H1 (cell line): ENCODE measurements at regions not wholly inside any gene's neighbourhood (a gene's known extent, or its start where the extent isn't known, plus 50 kb on each side); places are given as distances from the start of the nearest gene placed in this dataset.

ENCODE experiments used
- CTCF ChIA-PET: fragments of 300-600 bp; sonication (Branson Sonifier 250); formaldehyde crosslinking; loops from one replicate; lab custom pipeline; 2021; ENCODE audit not compliant: partially characterized antibody; lab: Charles Lee
- POLR2A ChIA-PET: fragments of 300-600 bp; sonication (Branson Sonifier 250); formaldehyde crosslinking; loops from one replicate; lab custom pipeline; 2021; ENCODE audit warnings: inconsistent platforms; ENCODE audit not compliant: partially characterized antibody; lab: Charles Lee
- DNase-seq, 2 experiments: peaks; one replicate each; pipeline versions ENCODE4 v3.0.0 to v3.0.0-alpha.2; 2010 to 2022; ENCODE audit warnings: low spot score in 2 of 2, low read depth in 1 of 2, mixed read lengths in 1 of 2
- FAIRE-seq: peaks from 2 replicates; lab custom pipeline; 2011; peaks lifted over from hg19 to GRCh38; lab: Jason Lieb, UNC
- H2AFZ ChIP-seq: 2 replicates; pipeline ENCODE4 v1.8.1; 2012; ENCODE audit warnings: low read length, inconsistent platforms
- H2AK5ac ChIP-seq: 2 replicates; pipeline ENCODE4 v1.6.1; 2013; ENCODE audit warnings: low read depth, low read length
- H2BK120ac ChIP-seq: replicated peaks from 2 replicates; pipeline ENCODE3; 2013; ENCODE audit warnings: low read depth, low read length, inconsistent platforms
- H2BK12ac ChIP-seq: 2 replicates; pipeline ENCODE4 v1.6.1; 2013; ENCODE audit warnings: low read depth, low read length
- H2BK15ac ChIP-seq: 2 replicates; pipeline ENCODE4 v1.6.1; 2013; ENCODE audit warnings: low read length
- H2BK20ac ChIP-seq: 2 replicates; pipeline ENCODE4 v1.6.1; 2013; ENCODE audit warnings: low read length
- H2BK5ac ChIP-seq: 2 replicates; pipeline ENCODE4 v1.6.1; 2013; ENCODE audit warnings: low read depth, low read length
- H3K14ac ChIP-seq: 2 replicates; pipeline ENCODE4 v1.6.1; 2013; ENCODE audit warnings: inconsistent platforms; ENCODE audit not compliant: insufficient read length
- H3K18ac ChIP-seq: 2 replicates; pipeline ENCODE4 v1.6.1; 2013; ENCODE audit warnings: low read length; ENCODE audit errors: extremely low read depth
- H3K23ac ChIP-seq: 2 replicates; pipeline ENCODE4 v1.6.1; 2013; ENCODE audit warnings: inconsistent platforms; ENCODE audit not compliant: insufficient read length
- H3K23me2 ChIP-seq: 2 replicates; pipeline ENCODE4 v1.6.1; 2013; ENCODE audit warnings: low read depth, low read length
- H3K27ac ChIP-seq: 2 replicates; pipeline ENCODE4 v1.6.1; 2011; ENCODE audit warnings: low read depth, low read length, inconsistent platforms
- H3K27me3 ChIP-seq, 4 experiments: replicated peaks in 1 of 4; 1 replicate in 1 of 4; 2 replicates in 3 of 4; pipeline versions ENCODE4 v1.6.1 to v1.8.1; 2011 to 2013; ENCODE audit warnings: low read length in 3 of 4, mild to moderate bottlenecking in 3 of 4, inconsistent platforms in 2 of 4, mixed read lengths in 2 of 4, moderate library complexity in 1 of 4; ENCODE audit not compliant: control insufficient read depth in 3 of 4, insufficient read depth in 3 of 4; ENCODE audit errors: extremely low read depth in 1 of 4
- H3K36me3 ChIP-seq, 4 experiments: 2 replicates each; pipeline versions ENCODE4 v1.6.1 to v1.8.1; 2011 to 2013; ENCODE audit warnings: mild to moderate bottlenecking in 4 of 4, low read length in 3 of 4, moderate library complexity in 2 of 4, control low read depth in 1 of 4, inconsistent platforms in 1 of 4; ENCODE audit not compliant: insufficient read depth in 4 of 4, control insufficient read depth in 2 of 4
- H3K4ac ChIP-seq: replicated peaks from 2 replicates; pipeline ENCODE3; 2013; ENCODE audit warnings: low read length, low read depth, mixed read lengths, inconsistent platforms; ENCODE audit not compliant: insufficient read length
- H3K4me1 ChIP-seq, 4 experiments: replicated peaks in 1 of 4; 1 replicate in 1 of 4; 2 replicates in 3 of 4; pipeline versions ENCODE4 v1.6.1 to v1.8.1; 2011 to 2013; ENCODE audit warnings: low read length in 3 of 4, inconsistent platforms in 2 of 4, mixed read lengths in 1 of 4; ENCODE audit not compliant: insufficient read depth in 4 of 4, control insufficient read depth in 3 of 4
- H3K4me2 ChIP-seq, 2 experiments: 2 replicates each; pipeline versions ENCODE4 v1.6.1 to v1.8.1; 2011 to 2013; ENCODE audit warnings: low read depth in 2 of 2, low read length in 2 of 2, control low read depth in 1 of 2, inconsistent platforms in 1 of 2, mild to moderate bottlenecking in 1 of 2; ENCODE audit not compliant: insufficient read depth in 1 of 2
- H3K4me3 ChIP-seq, 4 experiments: fragments of 200-600, 300-600 bp in 1 of 4; sonication (generic), shearing (Covaris generic), sonication (Bioruptor Twin) in 1 of 4; 2 replicates each; pipeline versions ENCODE4 v1.5.1 to v1.8.1; 2011 to 2016; ENCODE audit warnings: low read length in 4 of 4, low read depth in 3 of 4, control low read depth in 2 of 4, inconsistent platforms in 2 of 4, mild to moderate bottlenecking in 2 of 4, mixed read lengths in 1 of 4, moderate library complexity in 1 of 4; ENCODE audit not compliant: insufficient read depth in 2 of 4; ENCODE audit errors: extremely low read depth in 1 of 4
- H3K56ac ChIP-seq: replicated peaks from 2 replicates; pipeline ENCODE3; 2013; ENCODE audit warnings: low read depth, mild to moderate bottlenecking, mixed read lengths, low read length, inconsistent platforms; ENCODE audit not compliant: insufficient read length
- H3K79me1 ChIP-seq: 2 replicates; pipeline ENCODE4 v1.6.1; 2013; ENCODE audit warnings: low read depth, low read length, control low read depth
- H3K79me2 ChIP-seq, 2 experiments: 2 replicates each; pipeline versions ENCODE4 v1.6.1 to v1.8.1; 2012 to 2013; ENCODE audit warnings: low read length in 2 of 2, mild to moderate bottlenecking in 2 of 2, inconsistent platforms in 1 of 2; ENCODE audit not compliant: insufficient read depth in 2 of 2, control insufficient read depth in 1 of 2
- H3K9ac ChIP-seq, 4 experiments: replicated peaks in 1 of 4; 1 replicate in 1 of 4; 2 replicates in 3 of 4; pipeline versions ENCODE4 v1.6.1 to v1.8.1; 2011 to 2013; ENCODE audit warnings: low read depth in 3 of 4, low read length in 3 of 4, control low read depth in 2 of 4, mild to moderate bottlenecking in 2 of 4, moderate library complexity in 2 of 4, inconsistent platforms in 1 of 4; ENCODE audit errors: extremely low read depth in 1 of 4
- H3K9me3 ChIP-seq, 2 experiments: 2 replicates each; pipeline versions ENCODE4 v1.6.1 to v1.8.1; 2012 to 2013; ENCODE audit warnings: mild to moderate bottlenecking in 2 of 2, moderate library complexity in 2 of 2, control low read depth in 1 of 2, inconsistent platforms in 1 of 2, low read depth in 1 of 2, low read length in 1 of 2, mixed read lengths in 1 of 2; ENCODE audit not compliant: insufficient read depth in 2 of 2
- H4K20me1 ChIP-seq, 2 experiments: replicated peaks in 1 of 2; 2 replicates each; pipeline versions ENCODE3 to v1.8.1; 2011 to 2013; ENCODE audit warnings: inconsistent platforms in 2 of 2, low read length in 2 of 2, mild to moderate bottlenecking in 1 of 2; ENCODE audit not compliant: insufficient read depth in 2 of 2, control insufficient read depth in 1 of 2
- H4K5ac ChIP-seq: 2 replicates; pipeline ENCODE4 v1.6.1; 2013; ENCODE audit warnings: low read length, low read depth, mixed read lengths, inconsistent platforms; ENCODE audit not compliant: insufficient read length
- H4K8ac ChIP-seq: 2 replicates; pipeline ENCODE4 v1.8.0; 2013; ENCODE audit warnings: mild to moderate bottlenecking, moderate library complexity, low read length, inconsistent platforms; ENCODE audit not compliant: insufficient read depth; ENCODE audit errors: extremely low read depth
- H4K91ac ChIP-seq: replicated peaks from 2 replicates; pipeline ENCODE3; 2013; ENCODE audit warnings: low read length, mixed read lengths, inconsistent platforms; ENCODE audit not compliant: insufficient read length
- ASH2L ChIP-seq: fragments of 200-600, 300-600 bp; sonication (generic); IDR thresholded peaks from one replicate; pipeline ENCODE4 v1.7.1; 2017; ENCODE audit warnings: low read length
- BACH1 ChIP-seq: IDR thresholded peaks from 2 replicates; pipeline ENCODE4 v1.6.1; 2012; ENCODE audit warnings: low read length, improper control_type of control experiment
- CBX5 ChIP-seq: fragments of 300-800, 300-1000 bp; sonication (generic); IDR thresholded peaks from 2 replicates; pipeline ENCODE4 v1.7.1; 2016; ENCODE audit warnings: antibody characterized with exemption, low read length, low read depth
- CEBPB ChIP-seq: IDR thresholded peaks from 2 replicates; pipeline ENCODE4 v1.6.1; 2012; ENCODE audit warnings: low read depth, low read length
- CREB1 ChIP-seq: IDR thresholded peaks from 2 replicates; pipeline ENCODE4 v1.6.1; 2012; ENCODE audit warnings: inconsistent platforms
- POLR2A ChIP-seq, 2 experiments: IDR thresholded peaks; 1 replicate in 1 of 2; 2 replicates in 1 of 2; pipeline ENCODE4 v1.6.1; 2011; ENCODE audit warnings: low read depth in 2 of 2, low read length in 2 of 2, mild to moderate bottlenecking in 2 of 2; ENCODE audit errors: control extremely low read depth in 1 of 2
- POLR2AphosphoS5 ChIP-seq: IDR thresholded peaks from 2 replicates; pipeline ENCODE4 v1.6.1; 2011; ENCODE audit warnings: low read depth, low read length
- RFX5 ChIP-seq: IDR thresholded peaks from 2 replicates; pipeline ENCODE4 v1.6.1; 2011; ENCODE audit warnings: low read depth, low read length, improper control_type of control experiment, borderline replicate concordance
- SRF ChIP-seq: IDR thresholded peaks from 2 replicates; pipeline ENCODE4 v1.6.1; 2011; ENCODE audit warnings: mild to moderate bottlenecking, low read depth, low read length, moderate library complexity
- WGBS, 2 experiments: shearing (Covaris generic) in 1 of 2; methylation state at CpG; one replicate each; pipeline versions ENCODE4 v1.1.6 to v1.1.7; 2013 to 2015; ENCODE audit warnings: low lambda C conversion rate in 2 of 2, mixed read lengths in 2 of 2, inconsistent platforms in 1 of 2, low coverage in 1 of 2, missing lambda C conversion rate in 1 of 2; ENCODE audit not compliant: insufficient replicate concordance in 2 of 2, insufficient coverage in 1 of 2, insufficient read length in 1 of 2; ENCODE audit errors: extremely low coverage in 1 of 2, missing lambda C conversion rate in 1 of 2; 5-methylcytosine and 5-hydroxymethylcytosine counted together
- TF ChIP-seq, protein P1 (sequence below): IDR thresholded peaks from 2 replicates; pipeline ENCODE4 v1.6.1; 2012; ENCODE audit warnings: inconsistent platforms
- TF ChIP-seq, protein P2 (sequence below): IDR thresholded peaks from 2 replicates; pipeline ENCODE4 v1.6.1; 2011; ENCODE audit warnings: low read depth, mild to moderate bottlenecking, low read length; ENCODE audit not compliant: insufficient read depth

DNA sequence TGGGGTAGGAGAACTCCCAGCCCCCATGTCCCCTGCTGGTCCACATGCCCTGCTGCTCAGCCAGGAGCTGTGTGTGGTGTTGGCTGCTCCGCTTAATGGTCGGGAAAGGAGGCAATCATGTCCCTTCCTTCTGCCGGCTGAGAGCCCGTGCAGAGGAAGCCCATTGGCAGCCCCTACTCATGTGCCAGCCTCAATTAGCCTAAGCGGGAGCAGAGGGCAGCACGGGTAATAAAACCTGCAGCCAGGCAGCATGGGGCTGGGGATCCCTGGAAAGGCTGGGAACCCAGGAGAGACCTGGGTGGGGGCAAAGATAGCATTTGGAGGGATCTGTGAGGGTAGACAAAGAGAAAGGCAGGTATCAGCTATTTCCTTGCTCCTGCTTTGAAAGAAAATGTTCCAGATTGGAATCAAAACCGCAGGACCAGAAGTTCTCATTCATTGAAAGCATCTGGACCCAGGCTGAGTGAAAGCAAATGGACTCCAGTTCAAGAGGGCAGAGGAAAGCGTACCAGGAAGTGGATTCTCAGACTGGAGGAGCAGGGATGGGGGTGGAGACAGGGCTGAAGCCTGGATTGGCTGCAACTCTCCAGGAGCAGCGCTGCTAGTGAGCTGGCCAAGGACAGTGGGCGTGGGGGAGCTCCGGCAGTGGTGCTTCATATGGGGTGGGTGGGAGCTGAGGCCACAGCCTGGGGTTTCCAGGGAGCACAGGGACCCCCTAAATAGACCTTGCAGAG is 103.4 kb upstream of the NECTIN1 start:
- POLR2A ChIA-PET: no interaction called here
- no peak for TF ChIP-seq SRF
- TF ChIP-seq POLR2A (IDR thresholded peaks at IDR 0.05; ENCODE audit: control extremely low read depth in 1 of 2, low read depth in 2 of 2, low read length in 2 of 2): no peak
- TF ChIP-seq CEBPB: no peak
- no peak for TF ChIP-seq BACH1
- no peak for TF ChIP-seq RFX5
- TF ChIP-seq, protein P1, sequence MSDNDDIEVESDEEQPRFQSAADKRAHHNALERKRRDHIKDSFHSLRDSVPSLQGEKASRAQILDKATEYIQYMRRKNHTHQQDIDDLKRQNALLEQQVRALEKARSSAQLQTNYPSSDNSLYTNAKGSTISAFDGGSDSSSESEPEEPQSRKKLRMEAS: no peak
- no peak for TF ChIP-seq CREB1
- TF ChIP-seq POLR2AphosphoS5: no peak
- TF ChIP-seq CBX5: no peak
- TF ChIP-seq ASH2L: no peak
- TF ChIP-seq, protein P2, sequence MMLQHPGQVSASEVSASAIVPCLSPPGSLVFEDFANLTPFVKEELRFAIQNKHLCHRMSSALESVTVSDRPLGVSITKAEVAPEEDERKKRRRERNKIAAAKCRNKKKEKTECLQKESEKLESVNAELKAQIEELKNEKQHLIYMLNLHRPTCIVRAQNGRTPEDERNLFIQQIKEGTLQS: no peak

More for the DNA sequence above, 103.4 kb upstream of the NECTIN1 start:
- peak overlapping the region; percentile 53; the same call in 1 of the 2 replicates for H2BK12ac ChIP-seq
- peaks cover 0 to 10% (median 4%) of the 10 kb centered on the region in 4 experiments; a peak in 5 of 7 replicates for H3K4me1 ChIP-seq
- no peak overlapping the region for H3K4ac ChIP-seq
- no peak overlapping the region for H2BK120ac ChIP-seq
- no peak overlapping the region for H2AK5ac ChIP-seq
- H2BK20ac ChIP-seq: no peak overlapping the region
- H3K9me3 ChIP-seq: no peaks in the 10 kb centered on the region
- peak overlapping the region; percentile 71; the same call in 1 of the 2 replicates for H2AFZ ChIP-seq
- H3K27ac ChIP-seq: no peak overlapping the region
- no peak overlapping the region; the same call in 1 of the 2 replicates for H4K8ac ChIP-seq
- H4K5ac ChIP-seq: no peak overlapping the region
- H2BK5ac ChIP-seq: peak overlapping the region; percentile 45; the same call in 1 of the 2 replicates
- H3K18ac ChIP-seq: 0 out of 2 replicates have a peak overlapping the region, but pooled peaks have one; percentile 29
- no peak for DNase-seq
- no peaks in the 10 kb centered on the region for H3K36me3 ChIP-seq
- no peaks in the 10 kb centered on the region; a peak in 2 of 7 replicates for H3K27me3 ChIP-seq
- no peak overlapping the region for H4K91ac ChIP-seq
- no peak overlapping the region for H3K4me2 ChIP-seq
- H3K79me1 ChIP-seq: no peaks in the 10 kb centered on the region
- peak overlapping the region; percentile 18; the same call in 1 of the 2 replicates for H2BK15ac ChIP-seq
- no peak overlapping the region for H3K14ac ChIP-seq
- no peak overlapping the region for H3K4me3 ChIP-seq
- no peaks in the 10 kb centered on the region for H3K79me2 ChIP-seq
- no peak for FAIRE-seq
- no peak overlapping the region for H3K23ac ChIP-seq
- H3K23me2 ChIP-seq: no peaks in the 10 kb centered on the region
- CTCF ChIA-PET: interaction anchor here (1.0 to 1.5 kb wide), 3 partner anchors 40 to 275 kb away, joined by 3 to 4 read pairs (median 3); no protein-coding TSS in a partner anchor
- no peaks in the 10 kb centered on the region for H4K20me1 ChIP-seq
- WGBS, 2 experiments: 83% methylated on average over 11 of the region's 11 CpGs; no CpG with 5 or more reads in 1 of the 2 experiments
- no peak overlapping the region for H3K9ac ChIP-seq
- no peak overlapping the region for H3K56ac ChIP-seq
